B cell (primary cell): ENCODE measurements at regions not wholly inside any gene's neighbourhood (a gene's known extent, or its start where the extent isn't known, plus 50 kb on each side); places are given as distances from the start of the nearest gene placed in this dataset.

Experiments
- ATAC-seq: fragments of 200-7000 bp; cut with Tn5 transposase; one replicate; pipeline ENCODE4 v1.10.0; 2021; ENCODE audit warnings: low read depth, mild to moderate bottlenecking, moderate number of reproducible peaks, moderate library complexity
- CTCF ChIA-PET: fragments of 350-600 bp; sonication (Branson Sonifier 250); formaldehyde crosslinking; loops from one replicate; lab custom pipeline; 2021; ENCODE audit warnings: antibody characterized with exemption, inconsistent platforms; lab: Charles Lee
- POLR2A ChIA-PET: fragments of 350-600 bp; sonication (Branson Sonifier 250); formaldehyde crosslinking; loops from one replicate; lab custom pipeline; 2021; ENCODE audit warnings: antibody characterized with exemption; lab: Charles Lee
- DNase-seq: peaks from one replicate; pipeline ENCODE4 v3.0.0; 2013
- H2AFZ ChIP-seq: 2 replicates; pipeline ENCODE4 v1.6.1; 2012; ENCODE audit warnings: mild to moderate bottlenecking, low read depth, low read length; ENCODE audit not compliant: insufficient read depth, poor library complexity, severe bottlenecking
- H3K27ac ChIP-seq, 2 donors: 1 replicate in 1 of 2; 2 replicates in 1 of 2; pipeline ENCODE4 v1.5.1; 2012 to 2013; ENCODE audit warnings: low read length in 2 of 2, mild to moderate bottlenecking in 2 of 2, moderate library complexity in 1 of 2
- H3K27me3 ChIP-seq, 4 experiments: fragments of 200-600 bp in 1 of 4; sonication (generic) in 1 of 4; replicated peaks in 1 of 4; 1 replicate in 2 of 4; 2 replicates in 2 of 4; pipeline versions ENCODE4 v1.6.1 to v1.7.0; 2013 to 2016; ENCODE audit warnings: low read length in 3 of 4, mild to moderate bottlenecking in 2 of 4, mixed read lengths in 1 of 4, moderate library complexity in 1 of 4; ENCODE audit not compliant: insufficient read depth in 4 of 4, control insufficient read depth in 3 of 4; ENCODE audit errors: control extremely low read depth in 1 of 4
- H3K36me3 ChIP-seq, 2 experiments: replicated peaks in 1 of 2; 1 replicate in 1 of 2; 2 replicates in 1 of 2; pipeline versions ENCODE4 v1.6.1 to v1.7.1; 2013; ENCODE audit warnings: low read length in 1 of 2; ENCODE audit not compliant: insufficient read depth in 2 of 2, control insufficient read depth in 1 of 2; ENCODE audit errors: control extremely low read depth in 1 of 2, extremely low read depth in 1 of 2
- H3K4me1 ChIP-seq, 2 donors: fragments of 200-600 bp in 1 of 2; sonication (generic) in 1 of 2; 1 replicate in 1 of 2; 2 replicates in 1 of 2; pipeline versions ENCODE4 v1.5.1 to v1.6.1; 2013 to 2017; ENCODE audit warnings: low read length in 2 of 2; ENCODE audit not compliant: control insufficient read depth in 2 of 2, insufficient read depth in 2 of 2
- H3K4me2 ChIP-seq: replicated peaks from 2 replicates; pipeline ENCODE3; 2012; ENCODE audit warnings: mild to moderate bottlenecking, low read depth, low read length; ENCODE audit not compliant: poor library complexity, severe bottlenecking
- H3K4me3 ChIP-seq, 5 experiments: fragments of 200-600 bp in 1 of 5; sonication (generic) in 1 of 5; 1 replicate in 3 of 5; 2 replicates in 2 of 5; pipeline versions ENCODE4 v1.5.1 to v1.7.0; 2011 to 2016; ENCODE audit warnings: low read length in 4 of 5, mild to moderate bottlenecking in 4 of 5, low read depth in 2 of 5, control low read depth in 1 of 5, moderate library complexity in 1 of 5; ENCODE audit not compliant: insufficient read depth in 1 of 5; ENCODE audit errors: control extremely low read depth in 1 of 5, extremely low read depth in 1 of 5
- H3K79me2 ChIP-seq: fragments of 200-600 bp; sonication (generic); one replicate; pipeline ENCODE4 v1.6.0; 2016; ENCODE audit warnings: low read length; ENCODE audit not compliant: control insufficient read depth, insufficient read depth
- H3K9ac ChIP-seq: fragments of 200-600 bp; sonication (generic); 2 replicates; pipeline ENCODE4 v1.6.1; 2017; ENCODE audit warnings: mild to moderate bottlenecking, low read length, moderate library complexity
- H3K9me3 ChIP-seq, 3 donors: one replicate each; pipeline versions ENCODE4 v1.6.1 to v1.7.1; 2013; ENCODE audit warnings: low read length in 2 of 3; ENCODE audit not compliant: control insufficient read depth in 2 of 3, insufficient read depth in 1 of 3; ENCODE audit errors: control extremely low read depth in 1 of 3
- H4K20me1 ChIP-seq: 2 replicates; pipeline ENCODE4 v1.6.0; 2012; ENCODE audit warnings: mild to moderate bottlenecking, low read length; ENCODE audit not compliant: insufficient read depth, control insufficient read depth, poor library complexity, severe bottlenecking
- H3K27ac Mint-ChIP-seq: one replicate; pipeline ENCODE4 v1.8.0; 2021; ENCODE audit warnings: mixed read lengths
- H3K27me3 Mint-ChIP-seq: one replicate; pipeline ENCODE4 v1.8.0; 2021; ENCODE audit warnings: mixed read lengths
- H3K4me1 Mint-ChIP-seq: one replicate; pipeline ENCODE4 v1.8.0; 2021; ENCODE audit warnings: mixed read lengths
- H3K4me3 Mint-ChIP-seq: one replicate; pipeline ENCODE4 v1.8.0; 2021; ENCODE audit warnings: mixed read lengths
- H3K9me3 Mint-ChIP-seq: one replicate; pipeline ENCODE4 v1.8.0; 2022; ENCODE audit warnings: mixed read lengths; ENCODE audit not compliant: insufficient read depth
- EZH2 ChIP-seq: IDR thresholded peaks from 2 replicates; pipeline ENCODE4 v1.6.1; 2012; ENCODE audit warnings: borderline replicate concordance, low read depth, mild to moderate bottlenecking, moderate library complexity, low read length; ENCODE audit not compliant: insufficient read depth, poor library complexity, severe bottlenecking
- WGBS: methylation state at CpG from one replicate; pipeline ENCODE4 v1.1.5; 2013; ENCODE audit warnings: missing lambda C conversion rate; ENCODE audit not compliant: insufficient coverage; 5-methylcytosine and 5-hydroxymethylcytosine counted together
- intact Hi-C: fragments of 100-400 bp; cut with micrococcal nuclease; formaldehyde crosslinking; loops from one replicate; pipeline ENCODE4 v1.10.0; 2022
- TF ChIP-seq, protein P1 (sequence below): fragments of 200-600 bp; IDR thresholded peaks from one replicate; pipeline ENCODE4 v1.8.0; 2022; ENCODE audit warnings: antibody characterized with exemption, mild to moderate bottlenecking

DNA sequence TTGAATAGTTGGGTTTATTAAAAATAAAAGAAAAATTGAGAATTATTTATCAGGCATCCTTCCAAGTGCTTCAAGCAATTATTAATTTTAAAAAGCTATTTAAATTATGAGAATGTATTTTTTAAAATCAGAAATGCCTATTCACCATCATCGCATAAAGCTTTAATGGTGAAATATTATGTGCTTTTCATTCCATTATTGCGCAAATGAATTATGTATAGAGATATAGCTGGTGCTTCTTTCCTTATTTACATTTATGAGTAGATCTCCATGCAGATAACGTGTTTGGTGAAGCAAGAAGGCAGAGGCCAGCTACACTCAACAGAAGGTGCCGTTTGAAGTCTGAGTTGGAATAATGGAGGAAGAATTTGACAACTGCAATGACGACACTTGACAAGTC, 549.1 kb upstream of the DPP6 start:
- no peak overlapping the region for H3K27ac ChIP-seq
- POLR2A ChIA-PET: no interaction called here
- Mint-ChIP-seq H3K4me1 (no peaks in the 10 kb centered on the region), H3K27ac (no peak overlapping the region), H3K27me3 (no peaks in the 10 kb centered on the region), H3K4me3 (no peak overlapping the region), H3K9me3 (peaks cover 3% of the 10 kb centered on the region)
- no peak overlapping the region for H3K9ac ChIP-seq
- TF ChIP-seq, protein P1, sequence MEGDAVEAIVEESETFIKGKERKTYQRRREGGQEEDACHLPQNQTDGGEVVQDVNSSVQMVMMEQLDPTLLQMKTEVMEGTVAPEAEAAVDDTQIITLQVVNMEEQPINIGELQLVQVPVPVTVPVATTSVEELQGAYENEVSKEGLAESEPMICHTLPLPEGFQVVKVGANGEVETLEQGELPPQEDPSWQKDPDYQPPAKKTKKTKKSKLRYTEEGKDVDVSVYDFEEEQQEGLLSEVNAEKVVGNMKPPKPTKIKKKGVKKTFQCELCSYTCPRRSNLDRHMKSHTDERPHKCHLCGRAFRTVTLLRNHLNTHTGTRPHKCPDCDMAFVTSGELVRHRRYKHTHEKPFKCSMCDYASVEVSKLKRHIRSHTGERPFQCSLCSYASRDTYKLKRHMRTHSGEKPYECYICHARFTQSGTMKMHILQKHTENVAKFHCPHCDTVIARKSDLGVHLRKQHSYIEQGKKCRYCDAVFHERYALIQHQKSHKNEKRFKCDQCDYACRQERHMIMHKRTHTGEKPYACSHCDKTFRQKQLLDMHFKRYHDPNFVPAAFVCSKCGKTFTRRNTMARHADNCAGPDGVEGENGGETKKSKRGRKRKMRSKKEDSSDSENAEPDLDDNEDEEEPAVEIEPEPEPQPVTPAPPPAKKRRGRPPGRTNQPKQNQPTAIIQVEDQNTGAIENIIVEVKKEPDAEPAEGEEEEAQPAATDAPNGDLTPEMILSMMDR: no peak
- TF ChIP-seq EZH2: no peak
- CTCF ChIA-PET: no interaction called here
- no CpG with 5 or more reads among the region's 5 CpGs for WGBS
- H3K27me3 ChIP-seq: no peaks in the 10 kb centered on the region
- no peak overlapping the region for H3K4me2 ChIP-seq
- ATAC-seq: no peak
- H3K36me3 ChIP-seq: no peaks in the 10 kb centered on the region
- H3K4me1 ChIP-seq: no peaks in the 10 kb centered on the region
- intact Hi-C loops: no loop called here
- no peak overlapping the region for H3K4me3 ChIP-seq
- no peak overlapping the region for H2AFZ ChIP-seq
- no peaks in the 10 kb centered on the region for H3K79me2 ChIP-seq
- H3K9me3 ChIP-seq: peaks cover 0 to 14% (median 0%) of the 10 kb centered on the region in 3 donors
- H4K20me1 ChIP-seq: no peaks in the 10 kb centered on the region
- no peak for DNase-seq

DNA sequence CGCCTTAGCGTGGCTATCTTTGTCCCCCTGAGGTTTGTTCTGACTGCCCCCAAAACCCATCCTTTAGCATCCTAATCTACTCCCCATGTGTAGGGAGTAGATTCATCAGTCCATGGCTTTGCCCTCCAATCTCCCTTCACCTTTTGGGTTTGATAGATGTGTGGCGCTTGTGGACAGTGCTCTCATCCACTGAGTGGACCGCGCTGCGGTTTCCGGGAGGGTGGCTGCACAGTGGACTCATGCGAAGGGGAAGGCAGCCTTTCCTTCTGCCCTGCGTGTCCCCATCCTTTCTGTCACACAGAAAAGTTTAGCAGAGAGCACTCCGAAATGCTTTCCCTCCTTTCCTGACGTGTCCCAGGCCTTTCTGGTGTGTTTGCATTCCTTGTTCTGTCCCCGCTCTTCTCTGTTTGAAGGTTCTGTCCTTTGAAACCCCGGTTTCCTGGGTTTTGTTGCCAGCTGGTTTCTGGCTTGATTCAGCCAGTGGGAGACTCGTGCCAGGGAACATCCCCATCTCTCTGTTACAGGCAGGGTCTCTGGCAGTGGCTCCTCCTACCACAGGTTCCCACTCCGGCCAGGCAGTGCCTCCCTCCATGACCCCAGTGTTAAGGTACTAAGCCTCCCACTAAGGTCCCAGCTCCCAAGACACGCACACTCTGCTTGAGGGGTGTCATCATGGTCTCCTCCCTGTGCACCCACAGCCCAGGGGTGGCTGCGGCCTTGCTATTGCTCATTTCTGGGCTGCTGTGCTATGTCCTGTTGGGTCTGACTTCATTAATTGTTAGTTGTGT, 547.7 kb upstream of the DPP6 start:
- CTCF ChIA-PET: no interaction called here
- Histone ChIP-seq H3K79me2 (no peaks in the 10 kb centered on the region), H3K4me3 (no peak overlapping the region), H3K36me3 (no peaks in the 10 kb centered on the region), H3K4me1 (no peaks in the 10 kb centered on the region), H3K9ac (no peak overlapping the region), H2AFZ (no peak overlapping the region), H3K4me2 (no peak overlapping the region), H3K9me3 (peaks cover 0 to 14% (median 0%) of the 10 kb centered on the region in 3 donors), H3K27ac (no peak overlapping the region), H3K27me3 (no peaks in the 10 kb centered on the region), H4K20me1 (no peaks in the 10 kb centered on the region)
- Mint-ChIP-seq H3K4me3 (no peak overlapping the region), H3K27me3 (no peaks in the 10 kb centered on the region), H3K27ac (no peak overlapping the region), H3K4me1 (no peaks in the 10 kb centered on the region), H3K9me3 (peaks cover 3% of the 10 kb centered on the region)
- DNase-seq (no peak), ATAC-seq (no peak)
- POLR2A ChIA-PET: no interaction called here
- WGBS: 77% methylated on average over 14 of the region's 17 CpGs
- TF ChIP-seq, protein P1: no peak
- no peak for TF ChIP-seq EZH2
- intact Hi-C loops: no loop called here
